ENCODE measurements at regions not wholly inside any gene's neighbourhood (a gene's known extent, or its start where the extent isn't known, plus 50 kb on each side); places are given as distances from the start of the nearest gene placed in this dataset.

GRCh38 chr5:105304859-105305258 is 1742.3 kb upstream of the NUDT12 start (continued):
- TF ChIP-seq ZBTB48 (tag by site-specific recombination; IDR thresholded peaks at IDR 0.05) (no peak), ZNF324 (tag by site-specific recombination; IDR thresholded peaks at IDR 0.05) (no peak), GLI4 (tag by site-specific recombination; IDR thresholded peaks at IDR 0.05) (no peak), YY1 (tag by site-specific recombination; IDR thresholded peaks at IDR 0.05) (no peak), ZNF416 (tag by site-specific recombination; IDR thresholded peaks at IDR 0.05) (no peak), ZNF174 (tag by site-specific recombination; IDR thresholded peaks at IDR 0.05) (no peak), ELK4 (IDR thresholded peaks at IDR 0.05; ENCODE audit: borderline replicate concordance, low read depth, low read length) (no peak), ZNF654 (tag by site-specific recombination; IDR thresholded peaks at IDR 0.05; ENCODE audit: low read depth) (no peak), ZNF645 (tag by site-specific recombination; IDR thresholded peaks at IDR 0.05) (no peak), PATZ1 (tag by site-specific recombination; IDR thresholded peaks at IDR 0.05) (no peak)

GRCh38 chr5:105288946-105289345 is 1726.4 kb upstream of the NUDT12 start:
- TF ChIP-seq ZSCAN5A (tag by site-specific recombination; IDR thresholded peaks at IDR 0.05): no peak
- TF ChIP-seq ZEB2 (tag by site-specific recombination; IDR thresholded peaks at IDR 0.05): no peak
- no peak for TF ChIP-seq ZNF184 (tag by site-specific recombination; IDR thresholded peaks at IDR 0.05)
- TF ChIP-seq CTCF (tag by site-specific recombination; IDR thresholded peaks at IDR 0.05): no peak
- no peak for TF ChIP-seq TSHZ1 (tag by site-specific recombination; IDR thresholded peaks at IDR 0.05; ENCODE audit: borderline replicate concordance)
- TF ChIP-seq ZNF692 (tag by site-specific recombination; IDR thresholded peaks at IDR 0.05): no peak
- TF ChIP-seq ZNF211 (tag by site-specific recombination; IDR thresholded peaks at IDR 0.05; ENCODE audit: low read depth): no peak
- no peak for TF ChIP-seq ZNF654 (tag by site-specific recombination; IDR thresholded peaks at IDR 0.05; ENCODE audit: low read depth)
- POLR2A ChIA-PET: no interaction called here
- Histone ChIP-seq H3K36me3 (ENCODE audit: control insufficient read depth in 2 of 2, insufficient read depth in 1 of 2, low read length in 2 of 2) (no peaks in the 10 kb centered on the region), H3K27ac (ENCODE audit: extremely low read depth, low read depth, low read length) (no peak overlapping the region), H3K9me3 (ENCODE audit: control insufficient read depth, insufficient read depth, low read depth, low read length) (no peaks in the 10 kb centered on the region), H3K4me1 (ENCODE audit: control insufficient read depth, insufficient read depth, low read length) (no peaks in the 10 kb centered on the region), H3K4me3 (ENCODE audit: low read depth, low read length) (no peak overlapping the region)
- CTCF ChIA-PET: no interaction called here

Data from HEK293 (cell line).